HG02943 (cell line): ENCODE measurements at regions not wholly inside any gene's neighbourhood (a gene's known extent, or its start where the extent isn't known, plus 50 kb on each side); places are given as distances from the start of the nearest gene placed in this dataset.

ENCODE experiments used
- ATAC-seq: cut with Tn5 transposase; IDR thresholded peaks from one replicate; pipeline ENCODE4 v1.9.1; 2021; ENCODE audit warnings: mild to moderate bottlenecking, low read depth, moderate library complexity; ENCODE audit not compliant: unreplicated experiment

DNA sequence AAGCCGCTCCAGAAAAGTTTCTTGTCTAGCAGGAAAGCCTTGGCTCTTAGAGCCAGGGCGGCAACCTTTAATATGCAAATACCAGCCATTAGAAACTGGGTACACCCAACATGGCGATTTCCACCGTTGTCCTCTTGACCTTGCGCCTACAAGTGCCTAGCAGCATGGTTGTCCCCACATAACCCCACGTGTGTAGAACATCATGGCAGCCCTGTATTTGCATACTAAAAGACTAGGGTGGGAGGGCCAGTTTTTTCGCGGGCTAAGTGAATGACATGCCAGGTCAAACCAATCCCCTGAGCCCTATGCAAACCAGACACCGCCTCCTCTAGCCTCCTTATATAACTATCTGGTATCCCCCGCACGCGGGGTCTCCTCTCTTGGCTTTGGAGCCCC lies 58.4 kb upstream of the FZD8 start:
- ATAC-seq, result no peak

DNA sequence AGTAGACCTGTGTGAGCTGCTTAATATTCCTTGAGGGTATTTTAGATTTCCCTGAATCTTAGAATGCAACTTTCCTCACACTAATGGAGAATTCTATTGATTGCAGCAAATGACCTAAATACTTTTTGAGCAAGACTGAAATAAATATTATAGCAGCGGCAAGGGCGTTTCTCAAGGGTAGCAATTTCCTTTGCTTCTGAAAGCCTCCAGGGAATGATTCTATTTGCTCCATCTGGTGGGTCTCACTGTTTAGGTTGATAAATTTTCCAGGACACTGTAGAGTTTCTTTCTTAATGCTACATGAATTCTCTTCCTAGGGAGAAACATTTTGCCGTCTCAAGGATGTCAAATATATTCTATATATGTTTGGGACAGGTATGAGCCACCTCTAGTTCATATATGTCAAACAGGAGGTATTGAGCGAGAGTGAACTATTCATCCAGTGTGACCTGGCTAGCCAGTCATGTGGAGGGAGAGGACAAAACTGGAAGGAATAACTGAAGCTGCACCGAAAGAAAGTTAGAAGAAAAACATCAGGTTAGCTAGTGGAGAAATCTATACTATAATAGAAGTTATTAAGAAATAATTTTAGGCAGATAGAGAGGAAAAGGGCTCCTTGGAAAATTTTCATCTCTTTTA lies 57.9 kb upstream of the FZD8 start:
- no peak for ATAC-seq

DNA sequence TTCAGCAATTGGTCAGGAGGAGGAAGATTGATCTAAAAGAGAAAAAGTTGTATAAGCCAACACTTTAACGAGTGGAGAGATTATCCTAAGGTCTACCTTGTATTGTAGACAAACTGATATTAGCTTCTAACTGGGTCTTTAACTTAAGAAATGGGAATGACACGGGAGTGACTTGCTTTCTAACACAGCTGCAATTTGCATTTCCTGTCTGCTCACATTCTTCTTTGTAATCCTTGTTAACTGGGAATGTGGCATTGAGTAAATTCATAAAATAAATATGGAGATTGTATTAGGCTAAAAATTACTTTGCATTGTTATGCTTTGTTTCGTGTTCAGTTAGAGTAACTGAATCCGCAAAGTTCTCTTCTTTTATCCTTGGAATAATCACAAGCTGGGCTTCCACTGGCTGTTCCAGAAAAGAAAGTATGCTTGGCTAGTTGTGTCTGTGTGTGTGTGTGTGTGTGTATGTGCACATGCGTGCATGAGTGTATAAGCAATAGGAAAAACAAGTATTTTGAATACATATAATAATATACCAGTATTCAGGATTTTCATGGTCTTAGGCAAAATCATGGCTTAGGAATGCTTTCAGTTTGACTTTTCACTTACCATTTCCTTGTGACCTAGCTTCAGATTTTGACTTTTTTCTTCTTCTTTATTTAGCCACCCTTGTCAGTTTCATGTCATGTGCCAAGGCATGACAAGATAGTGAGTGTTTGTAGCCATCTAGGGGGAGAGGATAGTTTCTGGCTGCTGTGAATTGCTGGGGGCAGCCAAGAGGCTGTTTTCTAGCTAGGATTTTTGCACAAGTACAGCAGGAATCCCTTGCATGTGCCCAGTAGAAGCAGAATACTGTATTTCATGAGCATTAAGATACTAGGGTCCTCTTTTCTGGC lies 54.5 kb upstream of the FZD8 start:
- no peak for ATAC-seq

DNA sequence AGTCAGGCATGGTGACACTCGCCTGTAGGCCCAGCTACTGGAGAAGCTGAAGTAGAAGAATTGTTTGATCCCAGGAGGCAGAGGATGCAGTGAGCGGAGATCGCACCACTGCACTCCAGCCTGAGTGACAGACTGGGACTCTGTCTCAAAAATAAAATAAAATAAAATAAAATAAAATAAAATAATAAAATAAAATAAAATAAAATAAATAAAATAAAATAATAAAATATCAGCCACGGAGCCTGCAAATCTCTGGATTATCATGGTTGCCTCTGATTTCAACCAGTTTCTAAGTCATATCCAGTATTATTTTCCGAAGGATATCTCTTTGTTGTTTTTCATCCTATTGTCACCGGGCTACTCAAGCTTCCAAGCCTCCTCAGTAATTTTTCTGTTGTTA lies 51.7 kb upstream of the FZD8 start:
- no peak for ATAC-seq
